ENCODE measurements at regions not wholly inside any gene's neighbourhood (a gene's known extent, or its start where the extent isn't known, plus 50 kb on each side); places are given as distances from the start of the nearest gene placed in this dataset.

DNA sequence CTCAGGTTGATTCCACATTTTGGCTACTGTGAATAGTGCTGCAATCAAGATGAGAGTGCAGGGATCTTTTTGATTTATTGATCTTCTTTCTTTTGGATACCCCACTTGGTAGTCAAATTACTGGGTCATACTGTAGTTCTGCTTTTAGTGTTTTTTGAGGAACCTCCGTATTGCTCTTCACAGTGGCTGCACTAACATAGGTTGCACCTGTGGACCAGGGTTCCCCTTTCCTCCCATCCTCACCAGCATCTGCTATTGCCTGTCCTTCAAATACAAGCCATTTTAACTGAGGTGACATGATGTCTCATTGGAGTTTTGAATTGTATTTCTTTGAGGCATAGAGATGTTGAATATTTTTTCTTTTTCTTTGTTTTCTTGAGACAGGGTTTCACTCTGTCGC, 152.5 kb upstream of the TMEM132C start:
- no TSS peak for BruUV-seq (replicated peaks)
- Histone ChIP-seq H3K9ac (ENCODE audit: low read length) (no peak overlapping the region), H3K9me2 (replicated peaks; ENCODE audit: low read length) (no peaks in the 10 kb centered on the region), H3K27ac (ENCODE audit: low read length) (no peak overlapping the region), H3K4me1 (ENCODE audit: insufficient read depth, low read length) (no peaks in the 10 kb centered on the region), H3K9me3 (ENCODE audit: low read length) (0 out of 2 replicates have a peak, but pooled peaks cover 4% of the 10 kb centered on the region), H2AFZ (ENCODE audit: low read length) (no peak overlapping the region), H3K4me3 (ENCODE audit: low read length) (no peak overlapping the region), H3K36me3 (ENCODE audit: low read depth, low read length) (no peaks in the 10 kb centered on the region), H3K27me3 (ENCODE audit: low read length) (peaks cover 25% of the 10 kb centered on the region), H4K20me1 (ENCODE audit: low read length) (no peaks in the 10 kb centered on the region), H3K4me2 (ENCODE audit: low read length) (no peak overlapping the region), H3F3A (ENCODE audit: low read length, unreplicated experiment) (no peaks in the 10 kb centered on the region), H3K79me2 (ENCODE audit: low read length) (no peaks in the 10 kb centered on the region)
- intact Hi-C loops (cut with micrococcal nuclease): no loop called here
- ATAC-seq (no peak), DNase-seq (no peak)
- TF ChIP-seq EZH2phosphoT487 (IDR thresholded peaks at IDR 0.05; ENCODE audit: borderline replicate concordance, low read length): no peak
- TF ChIP-seq, protein P1, sequence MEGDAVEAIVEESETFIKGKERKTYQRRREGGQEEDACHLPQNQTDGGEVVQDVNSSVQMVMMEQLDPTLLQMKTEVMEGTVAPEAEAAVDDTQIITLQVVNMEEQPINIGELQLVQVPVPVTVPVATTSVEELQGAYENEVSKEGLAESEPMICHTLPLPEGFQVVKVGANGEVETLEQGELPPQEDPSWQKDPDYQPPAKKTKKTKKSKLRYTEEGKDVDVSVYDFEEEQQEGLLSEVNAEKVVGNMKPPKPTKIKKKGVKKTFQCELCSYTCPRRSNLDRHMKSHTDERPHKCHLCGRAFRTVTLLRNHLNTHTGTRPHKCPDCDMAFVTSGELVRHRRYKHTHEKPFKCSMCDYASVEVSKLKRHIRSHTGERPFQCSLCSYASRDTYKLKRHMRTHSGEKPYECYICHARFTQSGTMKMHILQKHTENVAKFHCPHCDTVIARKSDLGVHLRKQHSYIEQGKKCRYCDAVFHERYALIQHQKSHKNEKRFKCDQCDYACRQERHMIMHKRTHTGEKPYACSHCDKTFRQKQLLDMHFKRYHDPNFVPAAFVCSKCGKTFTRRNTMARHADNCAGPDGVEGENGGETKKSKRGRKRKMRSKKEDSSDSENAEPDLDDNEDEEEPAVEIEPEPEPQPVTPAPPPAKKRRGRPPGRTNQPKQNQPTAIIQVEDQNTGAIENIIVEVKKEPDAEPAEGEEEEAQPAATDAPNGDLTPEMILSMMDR (conservative IDR thresholded peaks at IDR 0.05; ENCODE audit: low read depth, low read length): no peak
- TF ChIP-seq EZH2 (IDR thresholded peaks at IDR 0.05; ENCODE audit: low read length, unreplicated experiment): no peak
- ChIA-PET CTCF (no interaction called here), POLR2A (ENCODE audit: unreplicated experiment) (no interaction called here)

DNA sequence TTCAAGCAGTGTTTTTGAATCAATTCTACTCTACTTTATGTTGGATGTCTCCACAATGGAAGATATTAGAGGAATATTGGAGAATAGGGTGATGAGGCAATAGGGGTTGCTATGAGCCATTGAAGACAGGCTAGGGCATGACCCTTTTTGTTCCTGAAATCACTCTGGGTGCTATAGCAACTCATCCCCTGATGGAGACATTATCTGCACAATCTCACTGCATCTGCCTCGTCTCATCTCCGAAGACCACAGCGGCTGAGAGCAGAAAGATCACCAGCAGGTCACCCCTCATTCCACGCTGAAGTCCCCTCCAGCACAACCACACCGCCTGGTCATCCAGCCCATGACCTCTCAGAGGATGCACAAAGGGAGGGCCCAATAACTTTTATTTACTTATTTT, 150.4 kb upstream of the TMEM132C start:
- POLR2A ChIA-PET (ENCODE audit: unreplicated experiment): no interaction called here
- Histone ChIP-seq H3K4me2 (ENCODE audit: low read length) (no peak overlapping the region), H3K4me3 (ENCODE audit: low read length) (no peak overlapping the region), H3K27me3 (ENCODE audit: low read length) (peaks cover 20% of the 10 kb centered on the region), H3K9me3 (ENCODE audit: low read length) (0 out of 2 replicates have a peak, but pooled peaks cover 4% of the 10 kb centered on the region), H3F3A (ENCODE audit: low read length, unreplicated experiment) (no peaks in the 10 kb centered on the region), H3K36me3 (ENCODE audit: low read depth, low read length) (no peaks in the 10 kb centered on the region), H3K9me2 (replicated peaks; ENCODE audit: low read length) (no peaks in the 10 kb centered on the region), H2AFZ (ENCODE audit: low read length) (no peak overlapping the region), H3K9ac (ENCODE audit: low read length) (no peak overlapping the region), H3K79me2 (ENCODE audit: low read length) (no peaks in the 10 kb centered on the region), H3K4me1 (ENCODE audit: insufficient read depth, low read length) (no peaks in the 10 kb centered on the region), H4K20me1 (ENCODE audit: low read length) (no peaks in the 10 kb centered on the region), H3K27ac (ENCODE audit: low read length) (no peak overlapping the region)
- intact Hi-C loops (cut with micrococcal nuclease): no loop called here
- TF ChIP-seq EZH2phosphoT487 (IDR thresholded peaks at IDR 0.05; ENCODE audit: borderline replicate concordance, low read length) (no peak), EZH2 (IDR thresholded peaks at IDR 0.05; ENCODE audit: low read length, unreplicated experiment) (no peak)
- TF ChIP-seq, protein P1 (conservative IDR thresholded peaks at IDR 0.05; ENCODE audit: low read depth, low read length): no peak
- BruUV-seq (replicated peaks): no TSS peak
- CTCF ChIA-PET: no interaction called here
- DNase-seq (no peak), ATAC-seq (no peak)

DNA sequence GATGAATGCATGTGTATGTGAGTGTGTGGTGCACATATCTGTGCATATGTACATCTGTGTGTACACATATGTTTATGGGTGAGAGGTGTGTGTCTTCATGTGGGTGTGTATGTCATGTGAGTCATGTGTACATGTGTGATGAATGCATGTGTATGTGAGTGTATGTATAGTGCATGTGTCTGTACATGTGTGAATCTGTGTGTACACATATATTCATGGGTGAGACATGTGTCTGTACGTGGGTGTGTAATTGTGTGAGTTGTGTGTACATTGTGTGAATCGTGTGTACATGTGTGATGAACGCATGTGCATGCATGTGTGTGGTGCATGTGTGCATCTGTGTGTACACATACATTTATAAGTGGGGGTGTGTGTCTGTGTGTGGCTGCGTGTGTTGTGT, 146.9 kb upstream of the TMEM132C start:
- DNase-seq: no peak
- no peak overlapping the region for H3K4me3 ChIP-seq (ENCODE audit: low read length)
- POLR2A ChIA-PET (ENCODE audit: unreplicated experiment): no interaction called here
- H3F3A ChIP-seq (ENCODE audit: low read length, unreplicated experiment): no peaks in the 10 kb centered on the region
- no TSS peak for BruUV-seq (replicated peaks)
- intact Hi-C loops (cut with micrococcal nuclease): no loop called here
- TF ChIP-seq, protein P1 (conservative IDR thresholded peaks at IDR 0.05; ENCODE audit: low read depth, low read length): no peak
- TF ChIP-seq EZH2phosphoT487 (IDR thresholded peaks at IDR 0.05; ENCODE audit: borderline replicate concordance, low read length) (no peak), EZH2 (IDR thresholded peaks at IDR 0.05; ENCODE audit: low read length, unreplicated experiment) (no peak)
- H3K79me2 ChIP-seq (ENCODE audit: low read length): no peaks in the 10 kb centered on the region
- ATAC-seq: no peak
- H3K9me2 ChIP-seq (replicated peaks; ENCODE audit: low read length): no peaks in the 10 kb centered on the region
- no peak overlapping the region for H3K4me2 ChIP-seq (ENCODE audit: low read length)
- no peak overlapping the region for H3K9ac ChIP-seq (ENCODE audit: low read length)
- H2AFZ ChIP-seq (ENCODE audit: low read length): no peak overlapping the region
- no peaks in the 10 kb centered on the region for H3K36me3 ChIP-seq (ENCODE audit: low read depth, low read length)
- H3K27ac ChIP-seq (ENCODE audit: low read length): no peak overlapping the region
- 0 out of 2 replicates have a peak, but pooled peaks cover 4% of the 10 kb centered on the region for H3K9me3 ChIP-seq (ENCODE audit: low read length)
- H3K27me3 ChIP-seq (ENCODE audit: low read length): peaks cover 49% of the 10 kb centered on the region
- CTCF ChIA-PET: no interaction called here
- no peaks in the 10 kb centered on the region for H3K4me1 ChIP-seq (ENCODE audit: insufficient read depth, low read length)
- no peaks in the 10 kb centered on the region for H4K20me1 ChIP-seq (ENCODE audit: low read length)

Data from PC-3 (cell line).